ENCODE measurements at regions not wholly inside any gene's neighbourhood (a gene's known extent, or its start where the extent isn't known, plus 50 kb on each side); places are given as distances from the start of the nearest gene placed in this dataset.
"Not testable (repeated sequence)": the region's sequence is repeated elsewhere in the genome, so short reads cannot be mapped to it uniquely, and the experiment has no call there.

GRCh38 chr12:23238190-23238589 is 613.2 kb downstream of the ETNK1 start:
- no peak overlapping the region for H3K27ac ChIP-seq (ENCODE audit: low read depth, low read length)
- no peak overlapping the region for H3K9ac ChIP-seq (ENCODE audit: low read depth, low read length)
- no peaks in the 10 kb centered on the region for H3K27me3 ChIP-seq (ENCODE audit: insufficient read depth, low read length)
- 98% methylated on average over 3 of the region's 3 CpGs for WGBS
- H3K4me1 ChIP-seq (ENCODE audit: insufficient read depth, low read length), result peaks cover 9% of the 10 kb centered on the region; the same call in 1 of the 2 replicates
- H3K9me3 ChIP-seq (ENCODE audit: insufficient read depth, low read depth, low read length), result no peaks in the 10 kb centered on the region
- no peak overlapping the region for H3K4me3 ChIP-seq (ENCODE audit: low read length)
- no peaks in the 10 kb centered on the region for H3K36me3 ChIP-seq (ENCODE audit: insufficient read depth, low read length)

GRCh38 chr12:23238957-23239356 is 614.0 kb downstream of the ETNK1 start:
- H3K4me3 ChIP-seq (ENCODE audit: low read length), result no peak overlapping the region
- H3K4me1 ChIP-seq (ENCODE audit: insufficient read depth, low read length), result peaks cover 9% of the 10 kb centered on the region; the same call in 1 of the 2 replicates
- H3K27me3 ChIP-seq (ENCODE audit: insufficient read depth, low read length), result no peaks in the 10 kb centered on the region
- H3K9me3 ChIP-seq (ENCODE audit: insufficient read depth, low read depth, low read length), result no peaks in the 10 kb centered on the region
- no peaks in the 10 kb centered on the region for H3K36me3 ChIP-seq (ENCODE audit: insufficient read depth, low read length)
- no peak overlapping the region for H3K27ac ChIP-seq (ENCODE audit: low read depth, low read length)
- no peak overlapping the region for H3K9ac ChIP-seq (ENCODE audit: low read depth, low read length)

- H3K4me1 ChIP-seq (ENCODE audit: insufficient read depth, low read length), result no peaks in the 10 kb centered on the region
- no peak overlapping the region for H3K27ac ChIP-seq (ENCODE audit: low read depth, low read length)
- H3K27me3 ChIP-seq (ENCODE audit: insufficient read depth, low read length), result no peaks in the 10 kb centered on the region
- H3K4me3 ChIP-seq (ENCODE audit: low read length), result no peak overlapping the region
- no peaks in the 10 kb centered on the region for H3K36me3 ChIP-seq (ENCODE audit: insufficient read depth, low read length)
- H3K9ac ChIP-seq (ENCODE audit: low read depth, low read length), result no peak overlapping the region
- 100% methylated on average over 2 of the region's 2 CpGs for WGBS
- H3K9me3 ChIP-seq (ENCODE audit: insufficient read depth, low read depth, low read length), result no peaks in the 10 kb centered on the region
These were observed 620.2 kb downstream of the ETNK1 start for GRCh38 chr12:23245186-23245585.

- H3K4me3 ChIP-seq (ENCODE audit: low read length), result no peak overlapping the region
- no peak overlapping the region for H3K27ac ChIP-seq (ENCODE audit: low read depth, low read length)
- H3K9ac ChIP-seq (ENCODE audit: low read depth, low read length), result no peak overlapping the region
- H3K4me1 ChIP-seq (ENCODE audit: insufficient read depth, low read length), result no peaks in the 10 kb centered on the region
- H3K36me3 ChIP-seq (ENCODE audit: insufficient read depth, low read length), result no peaks in the 10 kb centered on the region
- no peaks in the 10 kb centered on the region for H3K9me3 ChIP-seq (ENCODE audit: insufficient read depth, low read depth, low read length)
- WGBS, result 92% methylated on average over 4 of the region's 4 CpGs
- H3K27me3 ChIP-seq (ENCODE audit: insufficient read depth, low read length), result no peaks in the 10 kb centered on the region
These were observed 628.2 kb downstream of the ETNK1 start for GRCh38 chr12:23253191-23253590.

- not testable (repeated sequence) for H3K4me3 ChIP-seq (ENCODE audit: low read length); H3K36me3 ChIP-seq (ENCODE audit: insufficient read depth, low read length); H3K27ac ChIP-seq (ENCODE audit: low read depth, low read length); H3K4me1 ChIP-seq (ENCODE audit: insufficient read depth, low read length); H3K27me3 ChIP-seq (ENCODE audit: insufficient read depth, low read length); H3K9me3 ChIP-seq (ENCODE audit: insufficient read depth, low read depth, low read length); H3K9ac ChIP-seq (ENCODE audit: low read depth, low read length)
- WGBS, result 95% methylated on average over 6 of the region's 6 CpGs
These were observed 628.9 kb downstream of the ETNK1 start for GRCh38 chr12:23253910-23254309.

GRCh38 chr12:23259558-23259957 is 634.6 kb downstream of the ETNK1 start:
- whole genome bisulfite sequencing, result 93% methylated on average over 1 of the region's 1 CpG
- H3K27ac ChIP-seq (ENCODE audit: low read depth, low read length), result no peak overlapping the region
- H3K4me3 ChIP-seq (ENCODE audit: low read length), result no peak overlapping the region
- H3K27me3 ChIP-seq (ENCODE audit: insufficient read depth, low read length), result no peaks in the 10 kb centered on the region
- H3K9me3 ChIP-seq (ENCODE audit: insufficient read depth, low read depth, low read length), result no peaks in the 10 kb centered on the region
- no peak overlapping the region for H3K9ac ChIP-seq (ENCODE audit: low read depth, low read length)
- H3K36me3 ChIP-seq (ENCODE audit: insufficient read depth, low read length), result no peaks in the 10 kb centered on the region
- H3K4me1 ChIP-seq (ENCODE audit: insufficient read depth, low read length), result no peaks in the 10 kb centered on the region

- Histone ChIP-seq H3K9ac (ENCODE audit: low read depth, low read length) (no peak overlapping the region), H3K9me3 (ENCODE audit: insufficient read depth, low read depth, low read length) (no peaks in the 10 kb centered on the region), H3K4me3 (ENCODE audit: low read length) (no peak overlapping the region), H3K27ac (ENCODE audit: low read depth, low read length) (no peak overlapping the region), H3K27me3 (ENCODE audit: insufficient read depth, low read length) (no peaks in the 10 kb centered on the region), H3K36me3 (ENCODE audit: insufficient read depth, low read length) (no peaks in the 10 kb centered on the region), H3K4me1 (ENCODE audit: insufficient read depth, low read length) (no peaks in the 10 kb centered on the region)
- 98% methylated on average over 3 of the region's 4 CpGs for WGBS
These were observed 637.7 kb downstream of the ETNK1 start for GRCh38 chr12:23262670-23263069.

- no peaks in the 10 kb centered on the region for H3K36me3 ChIP-seq (ENCODE audit: insufficient read depth, low read length)
- WGBS, result 93% methylated on average over 1 of the region's 1 CpG
- no peaks in the 10 kb centered on the region for H3K27me3 ChIP-seq (ENCODE audit: insufficient read depth, low read length)
- no peaks in the 10 kb centered on the region for H3K9me3 ChIP-seq (ENCODE audit: insufficient read depth, low read depth, low read length)
- no peak overlapping the region for H3K9ac ChIP-seq (ENCODE audit: low read depth, low read length)
- no peaks in the 10 kb centered on the region for H3K4me1 ChIP-seq (ENCODE audit: insufficient read depth, low read length)
- H3K27ac ChIP-seq (ENCODE audit: low read depth, low read length), result no peak overlapping the region
- no peak overlapping the region for H3K4me3 ChIP-seq (ENCODE audit: low read length)
These were observed 652.9 kb downstream of the ETNK1 start for GRCh38 chr12:23277831-23278230.

- WGBS, result no CpG with 5 or more reads among the region's 4 CpGs
- Histone ChIP-seq H3K4me1 (ENCODE audit: insufficient read depth, low read length) (no peaks in the 10 kb centered on the region), H3K9me3 (ENCODE audit: insufficient read depth, low read depth, low read length) (no peaks in the 10 kb centered on the region), H3K9ac (ENCODE audit: low read depth, low read length) (no peak overlapping the region), H3K27ac (ENCODE audit: low read depth, low read length) (no peak overlapping the region), H3K4me3 (ENCODE audit: low read length) (no peak overlapping the region), H3K27me3 (ENCODE audit: insufficient read depth, low read length) (no peaks in the 10 kb centered on the region), H3K36me3 (ENCODE audit: insufficient read depth, low read length) (no peaks in the 10 kb centered on the region)
These were observed 656.3 kb downstream of the ETNK1 start for GRCh38 chr12:23281295-23281694.

- no peaks in the 10 kb centered on the region for H3K36me3 ChIP-seq (ENCODE audit: insufficient read depth, low read length)
- H3K27me3 ChIP-seq (ENCODE audit: insufficient read depth, low read length), result no peaks in the 10 kb centered on the region
- H3K9ac ChIP-seq (ENCODE audit: low read depth, low read length), result no peak overlapping the region
- H3K27ac ChIP-seq (ENCODE audit: low read depth, low read length), result no peak overlapping the region
- no peaks in the 10 kb centered on the region for H3K4me1 ChIP-seq (ENCODE audit: insufficient read depth, low read length)
- H3K4me3 ChIP-seq (ENCODE audit: low read length), result no peak overlapping the region
- no peaks in the 10 kb centered on the region for H3K9me3 ChIP-seq (ENCODE audit: insufficient read depth, low read depth, low read length)
These were observed 657.7 kb downstream of the ETNK1 start for GRCh38 chr12:23282701-23283100.

GRCh38 chr12:23285764-23286530 is 661.0 kb downstream of the ETNK1 start:
- H3K4me1 ChIP-seq (ENCODE audit: insufficient read depth, low read length); H3K27ac ChIP-seq (ENCODE audit: low read depth, low read length); H3K9ac ChIP-seq (ENCODE audit: low read depth, low read length); H3K36me3 ChIP-seq (ENCODE audit: insufficient read depth, low read length); H3K9me3 ChIP-seq (ENCODE audit: insufficient read depth, low read depth, low read length); H3K4me3 ChIP-seq (ENCODE audit: low read length); H3K27me3 ChIP-seq (ENCODE audit: insufficient read depth, low read length): not testable (repeated sequence)
- WGBS, result 95% methylated on average over 57 of the region's 57 CpGs

Data from HUES64 (cell line).